ENCODE measurements at regions not wholly inside any gene's neighbourhood (a gene's known extent, or its start where the extent isn't known, plus 50 kb on each side); places are given as distances from the start of the nearest gene placed in this dataset.

DNA sequence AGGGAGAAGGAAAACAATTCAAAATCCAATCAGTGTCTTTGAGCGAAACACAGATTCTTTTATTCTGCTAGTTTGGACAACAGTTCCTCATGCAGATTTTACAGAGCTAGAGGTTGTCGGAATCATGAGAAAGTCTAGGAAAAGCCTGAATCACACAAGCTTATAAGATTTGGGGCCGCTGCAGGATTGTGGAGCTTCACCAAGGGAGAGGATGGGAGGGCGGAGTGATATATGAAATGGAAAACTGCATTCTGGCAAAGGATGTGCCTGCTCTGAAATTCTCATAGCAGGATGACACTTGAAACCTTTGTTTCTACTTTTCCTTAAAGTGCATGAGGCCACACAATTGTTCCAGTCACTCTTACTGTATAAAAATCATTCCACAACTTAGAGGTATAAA lies 134.3 kb downstream of the OR2K2 start:
- DNase-seq (ENCODE audit: low read depth), result no peak

- no peak for DNase-seq (ENCODE audit: low read depth)
Observed at GRCh38 chr9:111193095-111193494, 136.9 kb downstream of the OR2K2 start.

DNA sequence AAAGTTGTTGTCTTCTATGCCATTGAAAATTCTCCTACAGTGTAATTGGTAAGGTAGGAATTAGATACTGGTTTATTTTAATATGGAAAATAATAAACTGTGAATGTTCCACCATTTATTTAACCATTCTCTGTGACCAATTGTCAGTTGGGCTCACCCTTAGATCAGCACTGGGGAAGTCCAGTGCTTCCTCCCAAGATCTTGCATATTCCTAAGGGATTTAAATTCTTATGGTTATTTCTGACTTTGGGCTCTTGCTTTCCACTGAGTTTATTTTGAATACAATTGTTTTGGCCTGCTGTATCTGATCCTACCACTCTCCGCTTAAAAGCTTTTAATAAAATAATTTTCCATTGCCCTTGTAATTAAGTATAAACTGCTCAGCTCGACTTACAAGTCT lies 137.4 kb downstream of the OR2K2 start:
- no peak for DNase-seq (ENCODE audit: low read depth)

DNA sequence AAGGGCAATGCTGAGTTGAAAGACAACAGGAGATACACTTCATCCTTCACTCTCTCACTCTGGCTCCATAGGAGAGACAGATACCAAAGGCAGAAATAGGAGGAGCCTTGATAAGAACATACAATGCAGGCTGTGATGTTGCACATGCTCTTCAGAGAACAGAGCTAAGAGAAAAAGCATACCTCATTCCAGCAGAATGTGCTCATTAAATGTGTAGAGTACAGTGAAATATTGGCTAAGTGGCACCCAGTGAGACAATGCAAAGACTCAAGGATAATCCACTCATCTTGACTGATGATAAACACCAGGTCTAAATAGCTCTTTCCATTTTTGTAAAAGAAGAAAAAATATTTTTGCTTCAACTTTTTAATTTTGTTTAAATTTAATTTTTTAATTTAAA lies 139.7 kb downstream of the OR2K2 start:
- DNase-seq (ENCODE audit: low read depth), result no peak

- DNase-seq (ENCODE audit: low read depth), result no peak
Observed at GRCh38 chr9:111187376-111187775, 142.6 kb downstream of the OR2K2 start.

GRCh38 chr9:111186021-111186530 lies 143.9 kb downstream of the OR2K2 start:
- no peak for DNase-seq (ENCODE audit: low read depth)

DNA sequence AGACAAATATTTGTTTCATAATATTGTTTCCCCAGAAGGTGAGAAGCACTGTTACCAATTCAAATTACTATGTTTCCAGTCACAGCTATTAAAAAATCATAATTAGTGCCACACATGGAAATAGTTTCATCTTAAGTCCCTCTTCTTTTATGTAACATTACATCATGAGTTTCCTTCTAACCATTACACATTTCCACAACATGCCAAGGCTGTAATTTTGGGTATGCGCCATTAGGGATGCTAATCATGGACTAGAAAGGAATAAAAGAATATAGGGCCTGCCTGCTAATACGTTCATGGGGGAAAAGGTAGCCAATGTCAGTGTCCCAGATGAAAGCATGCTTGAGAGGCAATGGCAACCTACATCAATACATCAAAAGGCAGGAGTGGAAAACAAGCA lies 142.5 kb upstream of the LPAR1 start:
- no peak for DNase-seq (ENCODE audit: low read depth)

DNA sequence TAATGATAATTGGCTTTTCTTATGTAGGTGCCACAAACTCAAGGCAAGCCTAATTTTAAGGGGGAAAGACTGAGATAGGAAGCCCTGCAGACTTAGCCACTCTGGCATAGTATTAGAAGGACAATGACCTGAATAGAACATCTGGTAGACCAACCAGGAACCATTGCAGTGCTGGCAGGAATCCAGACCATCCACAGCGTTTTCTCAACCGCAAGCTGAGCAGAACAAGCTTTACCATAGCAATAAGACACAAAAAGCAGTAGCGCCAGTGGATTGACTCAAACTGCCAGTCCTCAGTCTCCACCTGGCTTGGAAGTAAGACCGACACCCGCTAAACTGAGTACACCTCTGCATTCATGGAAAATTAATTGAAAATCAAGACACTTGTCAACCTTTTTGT lies 141.3 kb upstream of the LPAR1 start:
- no peak for DNase-seq (ENCODE audit: low read depth)

- DNase-seq (ENCODE audit: low read depth), result peak; percentile 83
Observed at GRCh38 chr9:111178331-111179055, 140.2 kb upstream of the LPAR1 start.

DNA sequence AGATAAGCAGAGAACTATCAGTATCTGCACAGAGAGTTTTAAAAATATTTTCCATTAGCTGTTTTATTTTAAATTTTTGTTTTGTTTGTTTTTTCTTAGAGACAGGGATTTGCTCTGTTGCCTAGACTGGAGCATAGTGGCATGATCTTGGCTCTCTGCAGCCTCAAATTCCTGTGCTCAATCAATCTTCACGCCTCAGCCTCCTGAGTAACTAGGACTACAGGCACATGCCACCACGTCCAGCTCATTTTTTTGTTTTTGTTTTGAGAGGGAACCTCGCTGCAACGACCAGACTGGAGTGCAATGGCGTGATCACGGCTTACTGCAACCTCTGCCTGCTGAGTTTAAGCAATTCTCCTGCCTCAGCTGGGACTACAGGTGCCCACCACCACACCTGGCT lies 138.2 kb upstream of the LPAR1 start:
- DNase-seq (ENCODE audit: low read depth), result no peak

GRCh38 chr9:111175350-111175749 lies 137.1 kb upstream of the LPAR1 start:
- no peak for DNase-seq (ENCODE audit: low read depth)

DNA sequence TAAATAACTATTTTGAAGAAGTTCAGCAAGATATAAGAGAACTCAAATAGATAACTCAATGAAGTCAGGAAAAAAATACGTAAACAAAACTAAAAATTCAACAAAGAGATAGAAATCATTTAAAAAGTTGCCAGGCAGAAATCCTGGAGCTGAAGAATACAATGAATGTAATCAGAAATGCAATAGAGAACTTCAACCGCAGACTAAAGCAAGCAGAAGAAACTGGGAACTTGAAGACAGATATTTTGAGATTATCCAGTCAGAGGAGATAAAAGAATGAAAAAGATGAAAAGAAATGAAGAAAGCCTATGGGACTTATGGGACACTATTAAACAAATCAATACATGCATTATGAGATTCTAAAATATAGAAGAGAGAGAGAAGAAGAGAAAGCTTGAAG lies 129.1 kb upstream of the LPAR1 start:
- DNase-seq (ENCODE audit: low read depth), result no peak

DNA sequence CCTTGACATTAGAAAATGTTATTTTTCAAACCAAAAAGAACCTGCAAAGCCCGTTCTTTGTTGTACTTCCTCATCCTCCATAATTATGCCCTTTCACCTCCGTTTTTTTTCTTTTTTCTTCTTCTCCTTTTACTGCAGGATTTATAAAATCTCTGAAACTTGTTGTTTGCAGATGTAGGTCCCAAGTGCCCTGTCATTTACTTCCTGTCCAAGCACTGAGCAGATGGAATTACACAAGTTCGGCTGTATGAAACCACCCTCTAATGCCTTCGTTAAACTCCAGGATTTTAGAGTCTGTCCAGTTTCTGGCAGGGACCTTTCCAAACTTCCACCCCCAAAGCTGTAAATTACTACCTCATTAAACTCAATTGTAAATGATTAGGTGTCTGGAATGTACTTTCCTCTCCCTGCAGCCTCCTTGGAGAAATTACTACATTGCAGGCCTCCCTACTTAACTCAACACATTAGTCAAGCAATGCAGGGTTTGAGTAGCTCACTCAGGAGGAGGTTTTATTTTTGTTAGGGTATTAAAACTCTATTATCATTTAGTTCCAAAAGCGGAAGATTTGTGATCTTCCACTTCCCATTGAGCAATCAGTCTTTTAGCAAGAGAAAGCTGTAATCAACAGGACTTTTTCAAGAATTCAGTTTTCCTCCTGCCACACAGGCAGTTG lies 125.6 kb upstream of the LPAR1 start:
- no peak for DNase-seq (ENCODE audit: low read depth)

DNA sequence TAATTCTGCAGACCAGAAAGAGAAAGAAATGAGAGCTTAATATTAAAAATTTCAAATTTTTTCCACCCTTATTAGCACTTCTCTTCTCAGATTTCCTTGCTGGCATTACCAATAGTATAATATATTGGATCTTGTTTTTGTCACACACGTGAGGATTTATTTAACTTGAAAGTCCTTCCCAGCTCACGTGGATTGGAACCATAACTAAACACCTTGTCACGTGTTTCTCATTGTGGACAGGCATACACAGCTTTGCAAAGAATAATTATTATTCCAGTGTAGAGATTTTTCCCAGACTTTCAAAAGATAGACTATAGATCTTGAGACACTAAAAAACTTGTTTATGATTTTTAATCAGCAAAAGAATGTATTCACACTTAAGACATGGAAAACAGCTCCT lies 123.8 kb upstream of the LPAR1 start:
- no peak for DNase-seq (ENCODE audit: low read depth)

- DNase-seq (ENCODE audit: low read depth), result peak; percentile 76
Observed at GRCh38 chr9:111161015-111161415, 122.7 kb upstream of the LPAR1 start.

DNA sequence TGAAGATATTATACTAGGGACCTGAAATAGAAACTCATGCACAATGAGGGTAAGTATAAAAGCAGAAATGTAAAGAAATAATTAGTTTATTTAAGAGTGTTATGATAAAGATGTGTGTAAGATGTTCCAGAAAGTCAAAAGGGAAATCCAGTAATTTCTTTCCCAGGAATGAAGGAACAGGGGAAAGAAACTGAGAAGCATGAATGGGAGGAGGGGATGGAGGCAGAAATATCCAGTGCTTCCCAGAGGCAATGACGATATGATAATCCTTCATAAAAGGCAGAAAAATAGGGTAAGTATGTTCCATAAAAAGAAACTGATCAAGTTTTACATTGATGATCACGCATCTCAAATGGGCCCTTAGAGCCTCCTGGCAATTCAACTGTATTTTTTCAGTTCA lies 120.7 kb upstream of the LPAR1 start:
- DNase-seq (ENCODE audit: low read depth), result no peak

DNA sequence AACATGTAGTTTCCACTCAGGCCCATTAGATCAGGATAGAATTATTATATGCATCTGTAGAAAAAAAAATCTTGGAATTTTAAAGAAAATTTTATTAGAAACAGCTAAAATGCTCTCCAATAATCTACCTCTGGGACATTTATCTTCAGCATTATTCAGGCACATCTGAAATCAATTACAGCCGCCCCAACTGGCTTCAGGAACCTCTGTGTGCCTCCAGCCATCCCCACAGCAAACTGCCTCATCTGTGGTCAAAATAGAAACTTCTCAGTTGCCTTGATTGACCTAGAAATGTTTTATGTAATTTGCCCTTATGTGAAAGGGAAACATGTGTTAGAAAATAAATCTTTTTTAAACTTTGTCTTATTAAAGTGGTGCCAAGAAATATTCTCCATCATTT lies 120.1 kb upstream of the LPAR1 start:
- DNase-seq (ENCODE audit: low read depth), result no peak

- no peak for DNase-seq (ENCODE audit: low read depth)
Observed at GRCh38 chr9:111154081-111154562, 115.9 kb upstream of the LPAR1 start.

DNA sequence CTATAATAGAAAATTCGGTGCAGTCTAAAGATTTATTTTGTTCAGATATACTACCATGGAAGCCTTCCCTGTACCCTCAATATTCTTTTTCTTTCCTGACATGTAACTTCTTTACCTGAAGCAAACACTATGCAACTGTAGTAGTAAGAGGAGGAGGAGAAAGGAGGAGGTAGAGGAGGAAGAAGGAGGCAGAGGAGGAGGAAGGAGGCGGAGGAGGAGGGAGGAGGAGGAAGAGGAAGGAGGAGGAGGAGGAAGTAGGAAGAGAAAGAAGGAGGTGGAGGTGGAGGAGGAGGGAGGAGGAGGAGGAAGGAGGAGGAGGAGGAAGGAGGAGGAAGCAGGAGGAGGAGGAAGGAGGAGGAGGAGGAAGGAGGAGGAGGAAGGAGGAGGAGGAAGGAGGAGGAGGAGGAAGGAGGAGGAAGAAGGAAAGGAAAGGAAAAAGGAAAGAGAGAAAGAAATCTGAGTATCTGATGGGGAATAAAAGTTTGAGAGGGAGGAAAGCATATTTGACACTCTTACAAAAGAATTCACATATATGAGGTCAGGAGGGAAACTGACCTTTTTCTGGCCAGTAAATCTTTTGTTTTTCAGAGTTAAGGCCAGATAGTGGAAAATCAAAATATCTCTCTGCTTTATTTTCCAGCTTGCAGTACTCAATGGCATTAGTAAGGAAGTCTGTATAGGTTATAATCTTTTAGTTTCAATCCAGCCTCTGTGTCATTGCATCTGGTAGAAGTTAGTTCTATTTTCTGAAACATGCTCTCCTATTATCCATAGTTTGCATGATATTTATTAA lies 114.5 kb upstream of the LPAR1 start:
- DNase-seq (ENCODE audit: low read depth), result no peak

DNA sequence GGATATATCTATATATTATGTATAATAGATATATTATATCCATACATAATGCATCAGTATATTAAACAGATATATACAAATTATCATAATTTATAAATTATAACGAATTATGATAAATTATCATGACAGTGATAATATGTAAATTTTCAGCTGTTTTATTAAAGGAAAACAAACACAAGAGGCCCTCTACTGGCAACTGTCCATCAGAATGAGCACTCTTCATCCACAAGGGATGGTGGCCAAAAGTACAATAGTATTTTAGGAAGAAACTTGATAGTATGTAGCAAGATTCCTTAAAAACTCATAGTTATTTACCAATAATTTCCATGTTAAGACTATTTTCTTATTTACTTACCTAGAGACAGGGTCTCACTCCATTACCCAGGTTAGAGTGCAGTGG lies 113.3 kb upstream of the LPAR1 start:
- no peak for DNase-seq (ENCODE audit: low read depth)

- no peak for DNase-seq (ENCODE audit: low read depth)
Observed at GRCh38 chr9:111150181-111150580, 111.9 kb upstream of the LPAR1 start.

DNA sequence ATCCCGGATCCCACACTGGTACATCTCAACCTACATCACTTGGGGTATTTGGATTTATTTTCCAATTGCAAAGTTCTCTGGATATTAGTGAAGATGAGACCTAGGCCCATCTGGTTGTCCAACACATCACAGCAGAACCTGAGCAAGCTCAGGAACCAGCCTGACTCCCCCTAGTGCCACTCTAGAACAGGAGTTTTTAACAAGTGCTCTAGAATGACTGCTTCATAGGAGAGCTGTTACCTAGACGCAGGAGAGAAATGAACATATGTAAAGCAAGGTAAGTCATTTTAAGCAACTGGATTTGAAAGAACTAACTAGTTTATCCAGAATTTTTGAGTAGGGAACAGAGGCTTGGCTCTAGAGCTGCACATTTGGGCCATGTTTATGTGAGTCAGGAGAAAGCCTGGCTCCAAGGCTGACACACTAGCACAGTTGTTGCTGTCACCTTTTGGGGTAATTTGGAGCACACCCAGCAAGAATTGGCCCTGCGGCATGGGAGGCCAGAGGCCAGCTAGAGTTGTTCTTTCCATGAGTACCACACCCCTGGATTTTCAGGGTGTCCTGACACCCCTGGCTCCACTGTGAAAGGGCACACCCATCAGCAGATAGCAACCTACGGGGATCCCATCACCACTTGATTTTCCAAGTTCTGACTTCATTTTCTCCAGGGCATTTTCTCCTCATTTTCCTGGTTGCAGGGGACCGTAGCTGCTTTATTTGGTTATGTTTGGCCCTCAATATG lies 110.9 kb upstream of the LPAR1 start:
- DNase-seq (ENCODE audit: low read depth), result no peak
